DMS153 treated with DMSO at 0.1 percent for 48 hours (cell line): ENCODE measurements at regions not wholly inside any gene's neighbourhood (a gene's known extent, or its start where the extent isn't known, plus 50 kb on each side); places are given as distances from the start of the nearest gene placed in this dataset.
"Not testable (repeated sequence)": the region's sequence is repeated elsewhere in the genome, so short reads cannot be mapped to it uniquely, and the experiment has no call there.

Experiments used
- DNase-seq: peaks from one replicate; lab custom pipeline; 2025; ENCODE audit not compliant: unreplicated experiment; lab: John Stamatoyannopoulos, UW

DNA sequence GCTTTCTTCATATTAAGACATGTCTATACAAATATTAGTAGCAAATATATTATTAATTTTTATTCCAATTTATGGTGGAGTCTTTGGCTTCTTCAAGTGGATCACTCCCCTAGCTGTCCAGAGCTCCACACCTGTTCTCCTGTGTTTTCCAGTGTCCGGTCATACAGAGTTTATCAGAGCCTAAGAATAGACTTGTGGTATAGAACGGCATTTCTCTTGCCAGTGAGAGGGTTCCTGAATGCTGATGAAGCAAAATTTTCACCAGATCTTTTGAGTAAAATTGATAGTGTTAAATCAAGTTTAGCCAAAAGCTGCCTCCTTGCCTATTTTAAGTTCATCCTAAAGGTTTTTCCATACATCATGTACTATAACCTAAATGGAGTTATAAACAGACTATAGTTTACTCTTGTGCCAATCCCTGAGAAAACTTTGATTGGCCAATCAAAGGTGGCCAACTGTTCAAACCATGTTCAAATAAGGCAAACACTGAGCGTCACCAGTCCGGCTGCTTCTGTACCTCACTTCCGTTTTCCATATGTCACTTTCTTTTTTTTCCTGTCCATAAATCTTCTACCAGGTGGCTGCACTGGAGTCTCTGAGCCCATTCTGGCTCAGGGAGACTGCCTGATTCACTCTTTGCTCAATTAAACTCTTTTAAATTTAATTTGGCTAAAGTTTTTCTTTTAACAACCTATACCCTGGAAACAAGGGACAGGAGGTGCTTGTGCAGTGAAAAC is 422.7 kb upstream of the FRG2C start:
- not testable (repeated sequence) for DNase-seq

- DNase-seq, result no peak
Measured at GRCh38 chr3:75242012-75242735, 422.0 kb upstream of the FRG2C start.

GRCh38 chr3:75248974-75249373 is 415.2 kb upstream of the FRG2C start:
- DNase-seq, result no peak

GRCh38 chr3:75254685-75255084 is 409.4 kb upstream of the FRG2C start:
- no peak for DNase-seq

GRCh38 chr3:75258825-75259683 is 405.1 kb upstream of the FRG2C start:
- DNase-seq, result not testable (repeated sequence)

- DNase-seq, result not testable (repeated sequence)
Measured at GRCh38 chr3:75260975-75261374, 403.2 kb upstream of the FRG2C start.

DNA sequence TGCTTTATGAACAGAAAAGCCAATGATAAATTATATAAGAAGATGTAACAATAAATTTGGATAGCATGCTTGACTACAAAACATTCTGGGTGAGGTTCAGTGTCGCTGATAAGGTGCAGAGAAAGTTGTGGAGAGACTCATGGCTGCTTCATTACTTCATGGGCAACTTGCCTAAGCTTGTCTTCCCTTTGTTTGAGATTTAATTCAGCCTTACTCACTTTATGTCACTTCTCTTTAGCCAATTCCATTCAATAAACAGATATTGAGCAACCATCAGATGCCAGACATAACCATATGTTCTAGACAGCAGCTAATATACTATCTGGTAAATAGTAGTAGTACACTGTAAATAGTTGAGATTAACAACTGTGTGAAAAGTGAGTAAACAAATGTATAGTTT is 401.5 kb upstream of the FRG2C start:
- DNase-seq, result no peak

DNA sequence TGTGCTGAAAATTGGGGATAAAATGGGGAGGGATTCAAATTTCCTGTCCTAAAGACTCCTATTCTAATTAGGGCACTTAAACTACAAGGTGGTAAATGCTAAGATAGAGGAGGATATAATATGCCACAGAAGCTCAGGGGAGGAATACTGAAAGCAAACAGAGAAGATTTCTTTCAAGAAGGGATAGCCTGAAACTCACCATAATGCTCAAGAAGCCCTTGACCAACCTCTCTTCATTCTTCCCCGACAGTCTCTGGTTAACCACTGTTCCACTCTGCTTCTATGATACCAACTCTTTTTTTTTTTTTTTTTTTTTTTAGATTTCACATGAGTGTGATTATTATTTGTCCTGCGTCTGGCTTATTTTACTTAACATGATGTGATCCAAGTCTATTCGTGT is 398.2 kb upstream of the FRG2C start:
- DNase-seq, result no peak

DNA sequence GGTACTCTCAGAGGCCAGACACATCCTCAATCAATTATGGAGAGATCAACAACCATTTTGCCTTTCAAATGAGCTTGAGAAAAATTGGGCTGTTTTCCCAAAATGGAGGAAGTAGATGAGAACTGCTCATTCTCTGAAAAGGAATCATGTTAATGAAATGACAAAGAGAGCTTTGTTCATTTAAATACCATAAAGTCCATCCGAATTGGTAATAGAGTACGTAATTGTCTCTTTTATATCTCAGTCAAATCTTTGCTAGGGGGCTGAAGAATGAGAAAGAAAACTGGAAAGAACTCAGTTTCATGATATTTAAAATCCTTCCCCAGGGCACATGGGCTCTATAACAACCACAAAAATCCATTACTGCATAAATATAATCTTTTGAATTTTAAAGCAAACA is 395.6 kb upstream of the FRG2C start:
- not testable (repeated sequence) for DNase-seq

DNA sequence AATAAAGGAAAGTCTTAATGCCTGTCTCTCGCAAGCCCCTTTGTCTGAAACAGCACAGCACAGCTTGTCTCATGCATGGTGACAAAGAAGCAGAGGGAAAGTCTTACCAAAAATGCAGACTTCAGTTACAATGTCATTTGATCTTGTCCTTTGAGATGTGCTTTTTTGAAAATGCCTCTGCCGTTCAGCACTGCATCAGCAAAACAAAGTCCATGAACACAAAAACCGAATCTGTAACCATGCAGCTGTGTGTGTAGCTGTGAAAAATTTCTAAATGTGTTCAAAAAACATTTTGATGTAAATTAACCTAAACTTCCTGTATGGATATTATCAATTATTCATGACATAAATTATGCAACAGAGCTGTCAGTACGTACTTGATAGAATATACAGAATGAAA is 391.9 kb upstream of the FRG2C start:
- DNase-seq, result not testable (repeated sequence)

DNA sequence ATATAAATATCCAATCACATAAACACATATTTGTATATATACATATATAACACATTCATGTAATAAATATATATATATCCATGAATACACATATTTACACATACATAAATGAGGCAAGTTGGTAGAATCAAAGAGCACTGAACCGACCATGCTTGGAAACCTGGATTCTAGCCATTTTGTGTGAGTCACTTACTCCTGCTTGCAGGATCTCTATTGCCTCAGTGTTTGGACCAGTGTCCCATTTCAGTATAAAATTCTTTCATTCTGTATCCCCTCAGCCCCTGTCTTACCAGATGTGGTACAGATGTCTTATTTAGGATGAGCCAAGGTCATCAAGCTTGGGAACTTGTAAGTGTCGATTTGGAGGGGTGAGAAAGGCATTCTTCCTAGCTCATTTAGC is 391.4 kb upstream of the FRG2C start:
- no peak for DNase-seq

DNA sequence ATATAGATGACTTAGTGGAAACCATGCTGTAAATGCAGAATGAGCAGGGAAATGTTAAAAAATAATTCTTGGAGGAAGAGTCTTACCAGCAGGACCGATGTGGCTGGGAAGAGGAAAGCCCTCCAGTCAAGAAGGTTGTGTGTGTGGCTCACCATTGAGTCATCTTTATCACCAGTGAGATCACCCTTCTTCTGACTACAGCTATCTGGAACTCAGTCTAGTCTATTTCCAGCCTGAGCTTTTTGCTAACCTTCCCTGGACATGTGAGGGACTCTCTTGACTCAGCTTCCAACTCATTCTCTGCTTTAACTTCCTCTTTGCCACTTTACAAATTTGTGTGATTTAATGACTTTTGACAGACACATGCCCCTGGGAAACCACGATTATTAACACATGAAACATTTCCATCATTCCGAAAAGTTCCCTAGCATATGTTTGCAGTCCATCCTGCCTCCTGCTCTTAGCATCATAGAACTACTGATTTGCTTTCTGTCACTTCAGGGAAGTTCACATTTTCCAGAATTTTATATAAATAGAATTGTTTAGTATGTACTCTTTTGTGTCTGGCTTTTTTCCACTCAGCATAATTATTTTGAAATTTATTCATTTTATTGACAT is 378.5 kb upstream of the FRG2C start:
- DNase-seq, result not testable (repeated sequence)

DNA sequence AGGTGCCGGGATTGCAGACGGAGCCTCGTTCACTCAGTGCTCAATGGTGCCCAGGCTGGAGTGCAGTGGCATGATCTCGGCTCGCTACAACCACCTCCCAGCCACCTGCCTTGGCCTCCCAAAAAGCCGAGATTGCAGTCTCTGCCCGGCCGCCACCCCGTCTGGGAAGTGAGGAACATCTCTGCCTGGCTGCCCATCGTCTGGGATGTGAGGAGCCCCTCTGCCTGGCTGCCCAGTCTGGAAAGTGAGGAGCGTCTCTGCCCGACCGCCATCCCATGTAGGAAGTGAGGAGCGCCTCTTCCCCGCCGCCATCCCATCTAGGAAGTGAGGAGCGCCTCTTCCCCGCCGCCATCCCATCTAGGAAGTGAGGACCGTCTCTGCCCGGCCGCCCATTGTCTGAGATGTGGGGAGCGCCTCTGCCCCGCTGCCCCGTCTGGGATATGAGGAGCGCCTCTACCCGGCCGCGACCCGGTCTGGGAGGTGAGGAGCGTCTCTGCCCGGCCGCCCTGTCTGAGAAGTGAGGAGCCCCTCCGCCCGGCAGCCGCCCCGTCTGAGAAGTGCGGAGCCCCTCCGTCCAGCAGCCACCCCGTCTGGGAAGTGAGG is 375.1 kb upstream of the FRG2C start:
- DNase-seq, result not testable (repeated sequence)

DNA sequence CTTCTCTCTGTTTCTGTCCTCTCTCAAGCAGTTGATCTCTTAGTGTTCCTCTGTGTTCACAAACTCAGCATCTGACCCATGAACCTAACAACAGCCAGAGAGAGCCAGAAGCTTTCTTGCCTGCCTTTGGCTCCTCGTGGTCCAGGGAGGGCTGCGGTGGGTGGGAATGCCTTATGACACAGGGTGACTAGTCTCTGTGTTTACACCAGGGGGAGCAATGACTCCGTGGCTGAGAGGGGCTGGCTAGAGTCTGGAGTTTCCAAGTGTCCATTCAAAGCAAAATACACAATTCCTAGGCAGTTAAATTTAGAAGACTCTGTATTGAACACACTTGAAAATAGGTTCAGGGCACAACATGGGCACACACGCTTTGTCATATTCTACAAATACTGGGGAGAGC is 370.0 kb upstream of the FRG2C start:
- DNase-seq, result no peak

DNA sequence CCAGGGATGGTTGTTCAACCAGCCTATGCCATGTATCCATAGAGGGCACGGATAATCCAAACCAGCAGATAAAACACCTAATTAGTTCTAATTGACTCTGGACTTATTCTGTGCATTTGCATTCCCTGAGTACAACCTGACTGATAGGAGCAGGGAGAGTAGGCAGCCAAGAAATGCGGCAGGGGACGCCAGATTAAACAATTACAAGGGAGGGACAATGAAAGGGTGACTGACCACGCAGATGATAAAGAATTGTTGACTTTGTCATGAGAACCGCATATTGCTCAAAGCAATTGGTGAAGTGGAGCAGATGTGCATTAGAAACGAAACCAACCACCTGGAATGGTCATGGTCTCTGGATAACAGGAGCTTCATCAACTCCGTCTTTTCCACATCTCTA is 369.1 kb upstream of the FRG2C start:
- DNase-seq, result no peak

GRCh38 chr3:75296858-75297257 is 367.3 kb upstream of the FRG2C start:
- DNase-seq, result no peak

DNA sequence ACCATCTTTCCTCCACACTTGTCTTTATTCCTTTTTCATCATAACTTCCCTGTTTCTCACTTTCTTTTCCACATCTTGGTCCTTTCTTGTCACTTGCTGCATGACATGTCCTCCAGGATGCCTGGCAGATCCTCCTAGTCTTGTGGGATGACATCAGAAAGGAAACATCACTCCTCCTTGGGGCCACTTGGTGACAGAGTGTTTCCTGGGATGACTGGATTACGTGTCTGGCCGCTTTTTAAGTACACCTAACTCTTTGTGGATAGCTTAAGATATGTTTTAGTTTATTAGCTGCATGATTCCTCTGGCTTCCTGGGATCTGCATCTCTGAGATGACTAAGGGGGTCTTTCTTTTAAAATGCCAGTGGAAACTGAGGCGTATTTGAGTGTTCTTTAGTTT is 363.5 kb upstream of the FRG2C start:
- DNase-seq, result no peak

DNA sequence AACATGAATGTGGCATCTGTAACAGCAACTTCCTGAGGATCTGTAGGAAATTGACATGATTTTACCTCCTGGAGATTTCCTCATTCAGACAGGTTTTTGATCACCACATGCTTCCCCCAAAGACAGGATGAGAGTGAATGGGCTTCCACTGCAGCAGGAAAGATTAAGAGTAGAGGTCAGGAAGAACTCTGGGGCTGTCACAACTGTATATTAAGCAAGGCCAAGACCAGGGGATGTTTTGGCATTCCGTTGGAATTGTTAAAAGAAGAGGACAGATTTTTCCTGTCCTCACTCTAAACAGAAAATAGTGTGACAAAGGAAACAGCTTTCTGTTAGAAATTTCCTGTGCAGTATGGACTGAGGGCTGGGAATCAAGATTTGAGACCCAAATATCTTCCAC is 363.1 kb upstream of the FRG2C start:
- not testable (repeated sequence) for DNase-seq

- no peak for DNase-seq
Measured at GRCh38 chr3:75303741-75304140, 360.4 kb upstream of the FRG2C start.

DNA sequence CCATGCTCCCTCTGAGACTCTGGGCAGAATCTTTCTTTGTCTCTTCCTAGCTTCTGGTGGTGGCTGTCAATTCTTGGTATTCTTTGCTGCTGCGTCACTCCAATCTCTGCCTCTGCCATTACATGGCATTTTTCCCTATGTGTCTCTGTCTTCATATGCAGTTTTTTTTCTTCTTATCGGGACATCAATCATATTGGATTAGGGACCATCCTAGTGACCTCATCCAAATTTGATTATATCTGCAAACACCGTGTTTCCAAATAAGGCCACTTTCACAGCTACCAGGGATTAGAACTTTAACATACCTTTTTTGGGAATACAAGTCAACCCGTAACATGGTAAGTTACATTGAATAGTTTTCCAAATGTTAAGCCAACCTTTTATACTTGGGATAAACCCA is 358.2 kb upstream of the FRG2C start:
- DNase-seq, result no peak

- not testable (repeated sequence) for DNase-seq
Measured at GRCh38 chr3:75311306-75311705, 352.8 kb upstream of the FRG2C start.
